GM23338 (cell line): ENCODE measurements at regions not wholly inside any gene's neighbourhood (a gene's known extent, or its start where the extent isn't known, plus 50 kb on each side); places are given as distances from the start of the nearest gene placed in this dataset.

Experiments used
- ATAC-seq: fragments of 200-7000 bp; cut with Tn5 transposase; 3 replicates; pipeline ENCODE4 v1.9.1; 2020
- DNase-seq: peaks from one replicate; pipeline ENCODE4 v3.0.0-alpha.2; 2015; ENCODE audit warnings: low spot score
- H2AFZ ChIP-seq: fragments of 200-600 bp; sonication (generic); 2 replicates; pipeline ENCODE4 v1.8.0; 2016; ENCODE audit warnings: antibody characterized with exemption, mild to moderate bottlenecking, moderate library complexity
- H3F3A ChIP-seq: fragments of 200-600 bp; sonication (generic); replicated peaks from 2 replicates; pipeline ENCODE4 v1.8.0; 2017; ENCODE audit warnings: antibody characterized with exemption, mixed run types, low read depth
- H3K27ac ChIP-seq: fragments of 200-600 bp; sonication (generic); 2 replicates; pipeline ENCODE4 v1.6.1; 2016; ENCODE audit warnings: low read depth
- H3K27me3 ChIP-seq: fragments of 200-600 bp; sonication (generic); 2 replicates; pipeline ENCODE4 v1.8.0; 2016; ENCODE audit warnings: mild to moderate bottlenecking, mixed run types, moderate library complexity; ENCODE audit not compliant: insufficient read depth
- H3K36me3 ChIP-seq: fragments of 200-600 bp; sonication (generic); 2 replicates; pipeline ENCODE4 v1.8.0; 2016; ENCODE audit warnings: mild to moderate bottlenecking; ENCODE audit not compliant: insufficient read depth
- H3K4me1 ChIP-seq: fragments of 200-600 bp; sonication (generic); 2 replicates; pipeline ENCODE4 v1.8.0; 2016; ENCODE audit warnings: mild to moderate bottlenecking, moderate library complexity; ENCODE audit not compliant: insufficient read depth
- H3K4me2 ChIP-seq: fragments of 200-600 bp; sonication (generic); 2 replicates; pipeline ENCODE4 v1.7.1; 2017; ENCODE audit warnings: mixed run types
- H3K4me3 ChIP-seq: fragments of 200-600 bp; sonication (generic); 2 replicates; pipeline ENCODE4 v1.6.1; 2016; ENCODE audit warnings: mixed run types
- H3K79me2 ChIP-seq: fragments of 200-600 bp; sonication (generic); replicated peaks from 2 replicates; pipeline ENCODE4 v1.8.0; 2017; ENCODE audit warnings: mild to moderate bottlenecking; ENCODE audit not compliant: insufficient read depth
- H3K9me2 ChIP-seq: fragments of 200-600 bp; sonication (generic); 2 replicates; pipeline ENCODE4 v1.8.0; 2017; ENCODE audit not compliant: insufficient read depth
- H4K20me1 ChIP-seq: fragments of 200-600 bp; sonication (generic); replicated peaks from 2 replicates; pipeline ENCODE4 v1.8.0; 2017; ENCODE audit warnings: mild to moderate bottlenecking; ENCODE audit not compliant: insufficient read depth
- H3K27ac Mint-ChIP-seq: 2 replicates; pipeline ENCODE4 v1.8.0; 2020; ENCODE audit warnings: inconsistent platforms, mild to moderate bottlenecking, moderate library complexity, mixed read lengths
- H3K27me3 Mint-ChIP-seq: 3 replicates; pipeline ENCODE4 v1.8.0; 2022; ENCODE audit warnings: low read depth, mild to moderate bottlenecking, moderate library complexity, mixed read lengths, inconsistent platforms; ENCODE audit not compliant: insufficient read depth, poor library complexity
- H3K36me3 Mint-ChIP-seq: 3 replicates; pipeline ENCODE4 v1.8.0; 2021; ENCODE audit warnings: low read depth, mild to moderate bottlenecking, inconsistent platforms, moderate library complexity, mixed read lengths
- H3K4me1 Mint-ChIP-seq: 3 replicates; pipeline ENCODE4 v1.8.0; 2020; ENCODE audit warnings: mild to moderate bottlenecking, inconsistent platforms, mixed read lengths
- H3K4me3 Mint-ChIP-seq: 3 replicates; pipeline ENCODE4 v1.8.0; 2021; ENCODE audit warnings: moderate library complexity, mild to moderate bottlenecking, inconsistent platforms, mixed read lengths
- H3K9me3 Mint-ChIP-seq: 3 replicates; pipeline ENCODE4 v1.8.0; 2020; ENCODE audit warnings: moderate library complexity, mild to moderate bottlenecking, inconsistent platforms, mixed read lengths
- CREB1 ChIP-seq: fragments of 250-450 bp; sonication (Bioruptor Pico); IDR thresholded peaks from 2 replicates; pipeline ENCODE4 v1.5.0; 2020; ENCODE audit warnings: low read depth, mild to moderate bottlenecking, moderate library complexity
- CTCF ChIP-seq, 2 experiments: fragments of 200-600 bp in 1 of 2; sonication (generic) in 1 of 2; conservative IDR thresholded peaks; 2 replicates each; pipeline versions ENCODE4 v1.5.1 to v1.6.1; 2016 to 2017; ENCODE audit warnings: antibody characterized with exemption in 2 of 2, low read depth in 2 of 2, mild to moderate bottlenecking in 2 of 2, moderate library complexity in 1 of 2
- EZH2 ChIP-seq: fragments of 200-600 bp; sonication (generic); IDR thresholded peaks from one replicate; pipeline ENCODE4 v1.8.0; 2017; ENCODE audit warnings: antibody characterized with exemption, mild to moderate bottlenecking, low read depth; ENCODE audit not compliant: unreplicated experiment
- EZH2phosphoT487 ChIP-seq: fragments of 200-600 bp; sonication (generic); IDR thresholded peaks from one replicate; pipeline ENCODE4 v1.8.1; 2018; ENCODE audit warnings: antibody characterized with exemption; ENCODE audit not compliant: unreplicated experiment
- JUNB ChIP-seq: IDR thresholded peaks from one replicate; pipeline ENCODE4 v1.6.1; 2016; ENCODE audit warnings: antibody characterized with exemption; ENCODE audit not compliant: unreplicated experiment
- NANOG ChIP-seq: IDR thresholded peaks from 2 replicates; pipeline ENCODE4 v1.6.1; 2016; ENCODE audit warnings: antibody characterized with exemption, borderline replicate concordance
- POLR2AphosphoS5 ChIP-seq: IDR thresholded peaks from 2 replicates; pipeline ENCODE4 v1.6.1; 2016; ENCODE audit warnings: antibody characterized with exemption, low read depth
- REST ChIP-seq: IDR thresholded peaks from one replicate; pipeline ENCODE4 v1.6.1; 2018; ENCODE audit warnings: antibody characterized with exemption; ENCODE audit not compliant: unreplicated experiment
- STAT1 ChIP-seq: IDR thresholded peaks from one replicate; pipeline ENCODE4 v1.6.1; 2016; ENCODE audit warnings: antibody characterized with exemption; ENCODE audit not compliant: unreplicated experiment
- ZNF114 ChIP-seq: fragments of 250-450 bp; sonication (Bioruptor Pico); IDR thresholded peaks from 2 replicates; pipeline ENCODE4 v1.5.0; 2020; ENCODE audit warnings: mild to moderate bottlenecking, moderate library complexity
- ZNF331 ChIP-seq: fragments of 250-450 bp; sonication (Bioruptor Pico); IDR thresholded peaks from 2 replicates; pipeline ENCODE4 v1.5.0; 2020; ENCODE audit warnings: low read depth, mild to moderate bottlenecking, moderate library complexity
- TF ChIP-seq, protein P1 (sequence below): fragments of 250-450 bp; sonication (Bioruptor Pico); IDR thresholded peaks from 2 replicates; pipeline ENCODE4 v1.5.0; 2020; ENCODE audit warnings: mild to moderate bottlenecking, moderate library complexity
- TF ChIP-seq, protein P2 (sequence below): IDR thresholded peaks from 2 replicates; pipeline ENCODE4 v1.6.1; 2016; ENCODE audit warnings: antibody characterized with exemption

DNA sequence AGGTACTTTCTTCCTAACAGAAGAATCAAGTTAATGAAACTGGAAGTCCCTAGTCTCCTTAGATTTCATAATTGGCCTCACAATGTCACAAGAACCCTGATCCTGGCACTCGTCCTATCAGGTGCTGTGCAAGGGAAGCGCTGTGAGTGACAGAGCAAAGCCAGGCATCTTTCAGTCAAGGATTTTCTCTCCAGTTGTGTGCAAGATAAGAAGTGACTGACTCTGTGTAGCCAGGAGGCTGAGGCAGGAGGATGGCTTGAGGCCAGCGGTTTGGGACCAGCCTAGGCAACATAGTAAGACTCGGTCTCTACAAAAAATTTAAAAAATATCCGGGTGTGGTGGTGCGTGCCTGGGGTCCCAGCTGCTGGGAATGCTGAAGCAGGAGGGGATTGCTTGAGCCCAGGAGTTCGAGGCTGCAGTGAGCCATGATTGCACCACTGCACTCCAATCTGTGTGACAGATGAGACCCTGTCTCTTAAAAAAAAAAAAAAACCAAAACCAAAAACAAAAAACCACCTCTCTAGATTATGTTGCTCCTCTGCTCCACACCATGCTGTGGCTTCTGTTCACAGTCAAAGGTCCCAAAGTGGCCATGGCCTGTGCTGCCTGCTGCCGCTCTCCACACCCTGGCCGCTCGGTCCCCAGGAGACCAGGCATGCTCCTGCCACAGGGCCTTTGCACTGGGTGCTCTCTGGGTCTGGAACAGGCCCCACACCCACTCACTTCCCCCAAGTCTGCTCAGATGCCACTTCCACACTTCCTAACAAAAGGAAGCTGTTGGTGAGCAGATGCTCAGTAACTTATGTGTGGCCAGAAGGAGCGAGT, 54.2 kb upstream of the CLDN5 start:
- Mint-ChIP-seq H3K4me1 (peaks cover 18% of the 10 kb centered on the region), H3K27ac (no peak overlapping the region), H3K4me3 (no peak overlapping the region), H3K36me3 (no peaks in the 10 kb centered on the region), H3K27me3 (peaks cover 4% of the 10 kb centered on the region), H3K9me3 (no peaks in the 10 kb centered on the region)
- Histone ChIP-seq H3K9me2 (no peaks in the 10 kb centered on the region), H3K4me2 (no peak overlapping the region), H2AFZ (peak overlapping the region; percentile 43; the same call in 1 of the 2 replicates), H3K79me2 (no peaks in the 10 kb centered on the region), H3K36me3 (no peaks in the 10 kb centered on the region), H3K4me3 (no peak overlapping the region), H3F3A (no peaks in the 10 kb centered on the region), H3K4me1 (no peaks in the 10 kb centered on the region), H3K27me3 (no peaks in the 10 kb centered on the region), H4K20me1 (no peaks in the 10 kb centered on the region), H3K27ac (no peak overlapping the region)
- DNase-seq, result no peak
- TF ChIP-seq JUNB (no peak), EZH2 (no peak), CTCF (conservative IDR thresholded peaks at IDR 0.05; ENCODE audit: low read depth in 2 of 2) (no peak), EZH2phosphoT487 (no peak), CREB1 (CRISPR knock-in tag) (no peak), STAT1 (no peak), ZNF114 (CRISPR knock-in tag) (no peak), POLR2AphosphoS5 (no peak), ZNF331 (CRISPR knock-in tag) (no peak), NANOG (no peak), REST (no peak)
- TF ChIP-seq, protein P1, sequence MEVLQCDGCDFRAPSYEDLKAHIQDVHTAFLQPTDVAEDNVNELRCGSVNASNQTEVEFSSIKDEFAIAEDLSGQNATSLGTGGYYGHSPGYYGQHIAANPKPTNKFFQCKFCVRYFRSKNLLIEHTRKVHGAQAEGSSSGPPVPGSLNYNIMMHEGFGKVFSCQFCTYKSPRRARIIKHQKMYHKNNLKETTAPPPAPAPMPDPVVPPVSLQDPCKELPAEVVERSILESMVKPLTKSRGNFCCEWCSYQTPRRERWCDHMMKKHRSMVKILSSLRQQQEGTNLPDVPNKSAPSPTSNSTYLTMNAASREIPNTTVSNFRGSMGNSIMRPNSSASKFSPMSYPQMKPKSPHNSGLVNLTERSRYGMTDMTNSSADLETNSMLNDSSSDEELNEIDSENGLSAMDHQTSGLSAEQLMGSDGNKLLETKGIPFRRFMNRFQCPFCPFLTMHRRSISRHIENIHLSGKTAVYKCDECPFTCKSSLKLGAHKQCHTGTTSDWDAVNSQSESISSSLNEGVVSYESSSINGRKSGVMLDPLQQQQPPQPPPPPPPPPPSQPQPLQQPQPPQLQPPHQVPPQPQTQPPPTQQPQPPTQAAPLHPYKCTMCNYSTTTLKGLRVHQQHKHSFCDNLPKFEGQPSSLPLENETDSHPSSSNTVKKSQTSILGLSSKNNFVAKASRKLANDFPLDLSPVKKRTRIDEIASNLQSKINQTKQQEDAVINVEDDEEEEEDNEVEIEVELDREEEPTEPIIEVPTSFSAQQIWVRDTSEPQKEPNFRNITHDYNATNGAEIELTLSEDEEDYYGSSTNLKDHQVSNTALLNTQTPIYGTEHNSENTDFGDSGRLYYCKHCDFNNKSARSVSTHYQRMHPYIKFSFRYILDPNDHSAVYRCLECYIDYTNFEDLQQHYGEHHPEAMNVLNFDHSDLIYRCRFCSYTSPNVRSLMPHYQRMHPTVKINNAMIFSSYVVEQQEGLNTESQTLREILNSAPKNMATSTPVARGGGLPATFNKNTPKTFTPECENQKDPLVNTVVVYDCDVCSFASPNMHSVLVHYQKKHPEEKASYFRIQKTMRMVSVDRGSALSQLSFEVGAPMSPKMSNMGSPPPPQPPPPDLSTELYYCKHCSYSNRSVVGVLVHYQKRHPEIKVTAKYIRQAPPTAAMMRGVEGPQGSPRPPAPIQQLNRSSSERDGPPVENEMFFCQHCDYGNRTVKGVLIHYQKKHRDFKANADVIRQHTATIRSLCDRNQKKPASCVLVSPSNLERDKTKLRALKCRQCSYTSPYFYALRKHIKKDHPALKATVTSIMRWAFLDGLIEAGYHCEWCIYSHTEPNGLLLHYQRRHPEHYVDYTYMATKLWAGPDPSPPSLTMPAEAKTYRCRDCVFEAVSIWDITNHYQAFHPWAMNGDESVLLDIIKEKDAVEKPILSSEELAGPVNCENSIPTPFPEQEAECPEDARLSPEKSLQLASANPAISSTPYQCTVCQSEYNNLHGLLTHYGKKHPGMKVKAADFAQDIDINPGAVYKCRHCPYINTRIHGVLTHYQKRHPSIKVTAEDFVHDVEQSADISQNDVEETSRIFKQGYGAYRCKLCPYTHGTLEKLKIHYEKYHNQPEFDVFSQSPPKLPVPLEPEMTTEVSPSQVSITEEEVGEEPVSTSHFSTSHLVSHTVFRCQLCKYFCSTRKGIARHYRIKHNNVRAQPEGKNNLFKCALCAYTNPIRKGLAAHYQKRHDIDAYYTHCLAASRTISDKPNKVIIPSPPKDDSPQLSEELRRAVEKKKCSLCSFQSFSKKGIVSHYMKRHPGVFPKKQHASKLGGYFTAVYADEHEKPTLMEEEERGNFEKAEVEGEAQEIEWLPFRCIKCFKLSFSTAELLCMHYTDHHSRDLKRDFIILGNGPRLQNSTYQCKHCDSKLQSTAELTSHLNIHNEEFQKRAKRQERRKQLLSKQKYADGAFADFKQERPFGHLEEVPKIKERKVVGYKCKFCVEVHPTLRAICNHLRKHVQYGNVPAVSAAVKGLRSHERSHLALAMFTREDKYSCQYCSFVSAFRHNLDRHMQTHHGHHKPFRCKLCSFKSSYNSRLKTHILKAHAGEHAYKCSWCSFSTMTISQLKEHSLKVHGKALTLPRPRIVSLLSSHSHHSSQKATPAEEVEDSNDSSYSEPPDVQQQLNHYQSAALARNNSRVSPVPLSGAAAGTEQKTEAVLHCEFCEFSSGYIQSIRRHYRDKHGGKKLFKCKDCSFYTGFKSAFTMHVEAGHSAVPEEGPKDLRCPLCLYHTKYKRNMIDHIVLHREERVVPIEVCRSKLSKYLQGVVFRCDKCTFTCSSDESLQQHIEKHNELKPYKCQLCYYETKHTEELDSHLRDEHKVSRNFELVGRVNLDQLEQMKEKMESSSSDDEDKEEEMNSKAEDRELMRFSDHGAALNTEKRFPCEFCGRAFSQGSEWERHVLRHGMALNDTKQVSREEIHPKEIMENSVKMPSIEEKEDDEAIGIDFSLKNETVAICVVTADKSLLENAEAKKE (CRISPR knock-in tag), result no peak
- TF ChIP-seq, protein P2, sequence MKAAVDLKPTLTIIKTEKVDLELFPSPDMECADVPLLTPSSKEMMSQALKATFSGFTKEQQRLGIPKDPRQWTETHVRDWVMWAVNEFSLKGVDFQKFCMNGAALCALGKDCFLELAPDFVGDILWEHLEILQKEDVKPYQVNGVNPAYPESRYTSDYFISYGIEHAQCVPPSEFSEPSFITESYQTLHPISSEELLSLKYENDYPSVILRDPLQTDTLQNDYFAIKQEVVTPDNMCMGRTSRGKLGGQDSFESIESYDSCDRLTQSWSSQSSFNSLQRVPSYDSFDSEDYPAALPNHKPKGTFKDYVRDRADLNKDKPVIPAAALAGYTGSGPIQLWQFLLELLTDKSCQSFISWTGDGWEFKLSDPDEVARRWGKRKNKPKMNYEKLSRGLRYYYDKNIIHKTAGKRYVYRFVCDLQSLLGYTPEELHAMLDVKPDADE, result no peak
- ATAC-seq, result no peak
